CD4-positive, alpha-beta T cell (primary cell): ENCODE measurements at regions not wholly inside any gene's neighbourhood (a gene's known extent, or its start where the extent isn't known, plus 50 kb on each side); places are given as distances from the start of the nearest gene placed in this dataset.

Experiments
- ATAC-seq: fragments of 200-7000 bp; cut with Tn5 transposase; one replicate; pipeline ENCODE4 v1.10.0; 2022; ENCODE audit warnings: mild to moderate bottlenecking; ENCODE audit not compliant: poor library complexity
- CTCF ChIA-PET: fragments of 350-600 bp; sonication (Branson Sonifier 250); formaldehyde crosslinking; loops from one replicate; lab custom pipeline; 2021; ENCODE audit warnings: antibody characterized with exemption, inconsistent platforms; lab: Charles Lee
- POLR2A ChIA-PET: fragments of 350-600 bp; sonication (Branson Sonifier 250); formaldehyde crosslinking; loops from one replicate; lab custom pipeline; 2021; ENCODE audit warnings: antibody characterized with exemption, inconsistent platforms; lab: Charles Lee
- DNase-seq, 14 experiments: peaks; one replicate each; pipeline ENCODE4 v3.0.0-alpha.2; 2013 to 2020; ENCODE audit warnings: mixed read lengths in 2 of 14
- H3K27ac ChIP-seq, 2 donors: one replicate each; pipeline versions ENCODE4 v1.5.1 to v1.7.0; 2013; ENCODE audit warnings: low read length in 2 of 2, low read depth in 1 of 2, mild to moderate bottlenecking in 1 of 2
- H3K27me3 ChIP-seq, 2 experiments: 1 replicate in 1 of 2; 2 replicates in 1 of 2; pipeline versions ENCODE4 v1.6.1 to v1.7.0; 2013; ENCODE audit warnings: low read length in 2 of 2, control low read depth in 1 of 2, mild to moderate bottlenecking in 1 of 2, moderate library complexity in 1 of 2; ENCODE audit not compliant: insufficient read depth in 2 of 2, control insufficient read depth in 1 of 2
- H3K36me3 ChIP-seq: one replicate; pipeline ENCODE4 v1.6.1; 2013; ENCODE audit warnings: low read length, control low read depth; ENCODE audit not compliant: insufficient read depth
- H3K4me1 ChIP-seq: one replicate; pipeline ENCODE4 v1.6.1; 2013; ENCODE audit warnings: low read length, control low read depth; ENCODE audit not compliant: insufficient read depth
- H3K4me3 ChIP-seq: one replicate; pipeline ENCODE4 v1.5.1; 2013; ENCODE audit warnings: mild to moderate bottlenecking, low read length, moderate library complexity
- H3K9me3 ChIP-seq, 2 experiments: 1 replicate in 1 of 2; 2 replicates in 1 of 2; pipeline versions ENCODE4 v1.6.1 to v1.7.0; 2013; ENCODE audit warnings: low read length in 2 of 2, mild to moderate bottlenecking in 2 of 2, control low read depth in 1 of 2, moderate library complexity in 1 of 2; ENCODE audit not compliant: control insufficient read depth in 1 of 2, insufficient read depth in 1 of 2
- H3K27ac Mint-ChIP-seq: one replicate; pipeline ENCODE4 v1.8.0; 2020; ENCODE audit warnings: mixed read lengths
- H3K27me3 Mint-ChIP-seq: one replicate; pipeline ENCODE4 v1.8.0; 2021; ENCODE audit warnings: mixed read lengths
- H3K36me3 Mint-ChIP-seq: one replicate; pipeline ENCODE4 v1.8.0; 2021; ENCODE audit warnings: low read depth, mixed read lengths
- H3K4me1 Mint-ChIP-seq: one replicate; pipeline ENCODE4 v1.8.0; 2021; ENCODE audit warnings: low read depth, mixed read lengths
- H3K4me3 Mint-ChIP-seq: one replicate; pipeline ENCODE4 v1.8.0; 2020; ENCODE audit warnings: mild to moderate bottlenecking, mixed read lengths
- H3K9me3 Mint-ChIP-seq: one replicate; pipeline ENCODE4 v1.8.0; 2020; ENCODE audit warnings: mixed read lengths
- CTCF ChIP-seq: fragments of 200-600 bp; IDR thresholded peaks from one replicate; pipeline ENCODE4 v1.8.0; 2022; ENCODE audit warnings: antibody characterized with exemption, mild to moderate bottlenecking
- intact Hi-C, 2 experiments: fragments of 100-400 bp; cut with DNase I in 1 of 2; cut with micrococcal nuclease in 1 of 2; formaldehyde crosslinking; loops; one replicate each; pipeline versions ENCODE4 v1.15.1 to v1.9.0; 2023 to 2025; cut with DNase I, micrococcal nuclease

GRCh38 chr14:66085224-66085623 lies 400.9 kb upstream of the CCDC196 start:
- Mint-ChIP-seq H3K4me3 (no peak overlapping the region), H3K27ac (no peak overlapping the region), H3K4me1 (no peaks in the 10 kb centered on the region), H3K36me3 (no peaks in the 10 kb centered on the region), H3K27me3 (peaks cover 5% of the 10 kb centered on the region), H3K9me3 (no peaks in the 10 kb centered on the region)
- ATAC-seq (no peak), DNase-seq (no peak)
- CTCF ChIA-PET = no interaction called here
- Histone ChIP-seq H3K36me3 (no peaks in the 10 kb centered on the region), H3K9me3 (no peaks in the 10 kb centered on the region), H3K27ac (no peak overlapping the region), H3K27me3 (no peaks in the 10 kb centered on the region), H3K4me3 (no peak overlapping the region), H3K4me1 (no peaks in the 10 kb centered on the region)
- POLR2A ChIA-PET = no interaction called here
- no peak for TF ChIP-seq CTCF
- intact Hi-C loops = no loop called here

- Mint-ChIP-seq H3K9me3 (no peaks in the 10 kb centered on the region), H3K27ac (no peak overlapping the region), H3K36me3 (no peaks in the 10 kb centered on the region), H3K4me3 (no peak overlapping the region), H3K4me1 (no peaks in the 10 kb centered on the region), H3K27me3 (peaks cover 5% of the 10 kb centered on the region)
- intact Hi-C loops = no loop called here
- TF ChIP-seq CTCF = no peak
- Histone ChIP-seq H3K36me3 (no peaks in the 10 kb centered on the region), H3K27ac (no peak overlapping the region), H3K27me3 (no peaks in the 10 kb centered on the region), H3K4me3 (no peak overlapping the region), H3K4me1 (no peaks in the 10 kb centered on the region), H3K9me3 (no peaks in the 10 kb centered on the region)
- ChIA-PET CTCF (no interaction called here), POLR2A (no interaction called here)
- no peak for DNase-seq
- no peak for ATAC-seq
Observed at GRCh38 chr14:66085665-66086064, 400.5 kb upstream of the CCDC196 start.

GRCh38 chr14:66087231-66087630 lies 398.9 kb upstream of the CCDC196 start:
- no peak for TF ChIP-seq CTCF
- H3K36me3 Mint-ChIP-seq = no peaks in the 10 kb centered on the region
- H3K27me3 ChIP-seq = no peaks in the 10 kb centered on the region

More at GRCh38 chr14:66087231-66087630, 398.9 kb upstream of the CCDC196 start:
- ChIA-PET POLR2A (no interaction called here), CTCF (no interaction called here)
- Histone ChIP-seq H3K36me3 (no peaks in the 10 kb centered on the region), H3K4me1 (no peaks in the 10 kb centered on the region), H3K4me3 (no peak overlapping the region), H3K27ac (no peak overlapping the region), H3K9me3 (no peaks in the 10 kb centered on the region)
- H3K4me3 Mint-ChIP-seq = no peak overlapping the region
- no peak overlapping the region for H3K27ac Mint-ChIP-seq
- H3K4me1 Mint-ChIP-seq = no peaks in the 10 kb centered on the region
- DNase-seq = no peak
- no peak for ATAC-seq
- intact Hi-C loops = no loop called here
- H3K27me3 Mint-ChIP-seq = peaks cover 5% of the 10 kb centered on the region
- no peaks in the 10 kb centered on the region for H3K9me3 Mint-ChIP-seq
